Gastrocnemius medialis (tissue), 4 donors: ENCODE measurements at regions not wholly inside any gene's neighbourhood (a gene's known extent, or its start where the extent isn't known, plus 50 kb on each side); places are given as distances from the start of the nearest gene placed in this dataset.

Experiments
- CTCF ChIP-seq, 5 experiments: fragments of 450-650 bp in 3 of 5; fragments of 200-600 bp in 2 of 5; sonication (generic) in 2 of 5; IDR thresholded peaks in 4 of 5; conservative IDR thresholded peaks in 1 of 5; 1 replicate in 4 of 5; 2 replicates in 1 of 5; pipeline ENCODE4 v1.5.1; 2016 to 2019; ENCODE audit warnings: antibody characterized with exemption in 5 of 5, mild to moderate bottlenecking in 3 of 5, moderate library complexity in 3 of 5
- POLR2A ChIP-seq, 2 donors: fragments of 450-650 bp; IDR thresholded peaks; one replicate each; pipeline ENCODE4 v1.6.1; 2017; ENCODE audit warnings: antibody characterized with exemption in 2 of 2, mild to moderate bottlenecking in 2 of 2, moderate library complexity in 2 of 2

GRCh38 chr2:37493425-37493824 lies 149.0 kb downstream of the QPCT start:
- TF ChIP-seq CTCF (IDR thresholded peaks at IDR 0.05 in 4 of 5, conservative IDR thresholded peaks at IDR 0.05 in 1 of 5) = no peak
- no peak for TF ChIP-seq POLR2A (IDR thresholded peaks at IDR 0.05)
